Fibroblast of upper back skin (primary cell): ENCODE measurements at regions not wholly inside any gene's neighbourhood (a gene's known extent, or its start where the extent isn't known, plus 50 kb on each side); places are given as distances from the start of the nearest gene placed in this dataset.
A peak's percentile ranks its signal among the peaks of the same experiment; 100 is the strongest.

Experiments
- DNase-seq: peaks from one replicate; pipeline ENCODE4 v3.0.0-alpha.2; 2013

- DNase-seq, result no peak
Observed at GRCh38 chr19:29293292-29293691, 80.3 kb upstream of the UQCRFS1 start.

- peak; percentile 10 for DNase-seq
Observed at GRCh38 chr19:29293736-29294342, 80.9 kb upstream of the UQCRFS1 start.

GRCh38 chr19:29294343-29294811 lies 81.4 kb upstream of the UQCRFS1 start:
- DNase-seq, result peak; percentile 51

GRCh38 chr19:29295285-29295684 lies 82.3 kb upstream of the UQCRFS1 start:
- no peak for DNase-seq

- no peak for DNase-seq
Observed at GRCh38 chr19:29297381-29297780, 84.4 kb upstream of the UQCRFS1 start.

DNA sequence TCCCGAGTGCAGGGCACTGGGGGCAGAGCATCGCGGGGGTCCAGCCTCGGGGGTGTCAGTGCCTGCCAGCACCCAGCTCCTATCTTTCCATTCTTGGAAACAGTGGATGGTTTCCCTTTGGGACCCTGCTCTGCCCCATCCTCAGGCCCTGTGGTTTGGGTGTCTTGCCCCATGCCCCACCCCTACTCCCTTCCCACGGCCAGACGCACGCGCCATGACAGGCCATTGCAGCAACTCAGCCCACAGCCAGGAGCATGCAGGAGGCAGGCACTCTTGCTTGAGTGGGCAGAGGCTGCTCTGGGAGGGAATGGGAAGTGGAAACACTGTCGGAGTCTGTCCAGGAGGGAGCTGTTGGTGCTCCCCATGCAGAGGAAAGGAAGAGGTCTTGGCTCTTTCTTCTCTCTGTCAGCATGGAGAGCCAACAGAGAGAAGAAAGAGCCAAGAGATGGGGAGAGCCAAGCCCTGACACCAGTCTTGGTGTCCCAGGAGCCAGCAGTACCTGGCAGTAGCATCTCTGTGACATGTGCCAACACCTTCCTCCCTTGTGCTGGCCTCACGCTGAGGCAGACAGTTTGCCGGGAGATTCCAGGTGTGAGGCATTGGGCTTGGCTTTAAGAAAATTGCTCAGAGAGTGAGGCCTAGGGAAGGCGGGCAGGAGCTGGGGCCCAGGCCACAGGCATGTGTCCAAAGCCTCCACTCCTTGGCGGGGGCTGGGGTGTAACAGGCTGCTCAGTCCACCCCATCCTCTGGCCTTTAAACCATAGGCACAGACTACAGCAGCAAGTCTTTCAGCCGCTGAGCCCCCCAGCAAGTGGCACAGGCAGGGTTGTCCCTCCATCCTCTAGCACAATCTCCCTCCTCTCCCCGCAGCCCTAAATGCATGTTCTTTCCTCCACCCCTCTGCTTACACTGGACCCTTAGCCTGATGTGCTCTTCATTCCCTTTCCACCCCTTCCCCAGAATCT lies 86.7 kb upstream of the UQCRFS1 start:
- DNase-seq, result no peak

- DNase-seq, result no peak
Observed at GRCh38 chr19:29302002-29302928, 89.3 kb upstream of the UQCRFS1 start.

DNA sequence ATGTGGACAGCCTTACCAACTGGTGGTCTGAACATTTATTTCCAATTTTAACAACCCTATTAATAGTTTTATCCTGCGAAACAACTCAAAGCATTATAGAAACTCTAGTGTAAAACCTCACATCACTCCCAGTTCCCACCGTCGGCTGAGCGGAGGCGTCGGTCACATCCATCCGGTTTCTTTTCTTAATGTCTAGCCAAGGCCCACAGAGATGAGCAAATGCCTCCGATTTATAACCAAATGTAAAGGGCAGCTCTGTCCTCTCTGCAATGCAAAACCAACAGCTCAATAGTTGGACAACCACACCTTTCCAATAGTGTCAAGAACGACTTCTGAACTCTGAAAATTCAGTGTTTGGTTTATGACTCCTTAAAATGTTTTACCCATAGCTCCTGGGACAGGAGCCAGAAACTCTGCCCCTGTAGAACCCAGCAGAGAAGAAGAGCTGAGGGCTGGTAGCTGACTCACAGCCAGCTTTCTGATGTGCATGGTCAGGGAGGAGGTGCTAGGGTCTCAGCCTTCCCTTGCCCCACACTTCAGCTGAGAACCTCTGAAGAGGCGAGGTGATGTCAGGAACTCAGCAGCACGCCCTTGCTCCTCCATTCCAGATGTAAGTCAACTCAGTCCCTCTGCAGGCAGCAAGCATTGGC lies 90.2 kb upstream of the UQCRFS1 start:
- no peak for DNase-seq

DNA sequence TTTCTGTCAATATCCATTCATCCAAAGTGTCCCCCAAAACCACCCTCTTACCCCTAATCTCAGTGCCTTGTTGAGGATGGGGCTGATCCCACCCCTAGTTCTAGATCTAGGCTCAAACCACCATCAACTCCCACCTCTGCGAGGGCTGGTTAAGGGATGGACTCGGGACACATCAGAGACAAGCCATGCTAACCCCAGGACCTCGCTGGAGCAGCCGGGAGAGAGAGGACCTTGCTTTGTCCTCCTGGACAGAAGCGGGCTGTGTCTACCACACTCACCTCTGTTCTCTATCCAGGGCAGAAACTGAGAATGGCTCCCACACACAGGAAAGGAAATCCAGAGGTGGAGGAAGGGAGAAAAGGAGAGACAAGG lies 90.8 kb upstream of the UQCRFS1 start:
- DNase-seq, result no peak

- DNase-seq, result no peak
Observed at GRCh38 chr19:29305268-29305667, 92.3 kb upstream of the UQCRFS1 start.

DNA sequence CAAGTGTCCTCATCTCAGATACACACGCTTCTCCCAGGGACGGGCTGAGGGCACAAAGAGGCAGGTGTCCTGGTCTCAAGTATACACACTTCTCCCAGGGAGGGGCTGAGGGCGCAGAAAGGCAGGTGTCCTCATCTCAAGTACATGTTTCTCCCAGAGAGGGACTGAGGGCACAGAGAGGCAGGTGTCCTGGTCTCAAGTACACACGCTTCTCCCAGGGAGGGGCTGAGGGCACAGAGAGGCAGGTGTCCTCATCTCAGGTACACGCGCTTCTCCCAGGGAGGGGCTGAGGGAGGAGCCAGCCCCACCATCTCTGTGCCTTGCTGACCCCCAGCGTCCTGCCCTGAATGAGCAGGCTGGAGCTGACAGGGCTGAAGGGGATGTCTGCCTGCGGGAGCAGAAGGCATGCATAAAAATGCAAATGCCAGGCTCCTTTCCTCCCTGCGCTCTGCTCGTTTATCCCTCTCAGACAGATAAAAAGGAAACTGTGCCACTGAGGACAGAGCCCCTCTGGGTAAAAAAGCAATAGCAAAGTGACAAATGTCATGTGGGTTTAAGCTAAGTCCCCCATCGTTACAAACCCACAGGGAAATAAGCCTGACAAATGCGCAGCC lies 96.1 kb upstream of the UQCRFS1 start:
- no peak for DNase-seq

GRCh38 chr19:29309637-29310036 lies 96.7 kb upstream of the UQCRFS1 start:
- no peak for DNase-seq

GRCh38 chr19:29311191-29311790 lies 98.3 kb upstream of the UQCRFS1 start:
- no peak for DNase-seq

- DNase-seq, result no peak
Observed at GRCh38 chr19:29315556-29316190, 102.7 kb upstream of the UQCRFS1 start.

- DNase-seq, result no peak
Observed at GRCh38 chr19:29318581-29318980, 105.6 kb upstream of the UQCRFS1 start.

GRCh38 chr19:29320086-29320485 lies 107.1 kb upstream of the UQCRFS1 start:
- DNase-seq, result no peak

DNA sequence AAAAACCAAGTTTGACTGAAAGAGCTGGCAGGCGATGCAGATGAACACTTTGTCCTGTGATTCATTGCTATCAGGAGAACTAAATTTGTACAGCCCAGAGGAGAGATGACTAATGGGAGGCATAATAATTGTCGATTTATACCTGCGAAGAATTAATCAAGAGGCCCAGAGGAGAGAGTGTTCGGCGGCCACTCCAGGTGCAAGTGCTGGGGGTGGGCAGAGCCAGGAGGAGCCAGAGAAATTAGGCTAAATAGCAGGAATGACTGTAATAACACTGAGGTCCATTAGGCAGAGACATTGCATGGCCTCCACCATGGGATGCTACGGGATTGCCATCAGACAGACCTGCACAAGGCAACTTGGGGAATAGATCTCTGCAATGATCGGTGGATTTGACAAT lies 107.7 kb upstream of the UQCRFS1 start:
- DNase-seq, result no peak

DNA sequence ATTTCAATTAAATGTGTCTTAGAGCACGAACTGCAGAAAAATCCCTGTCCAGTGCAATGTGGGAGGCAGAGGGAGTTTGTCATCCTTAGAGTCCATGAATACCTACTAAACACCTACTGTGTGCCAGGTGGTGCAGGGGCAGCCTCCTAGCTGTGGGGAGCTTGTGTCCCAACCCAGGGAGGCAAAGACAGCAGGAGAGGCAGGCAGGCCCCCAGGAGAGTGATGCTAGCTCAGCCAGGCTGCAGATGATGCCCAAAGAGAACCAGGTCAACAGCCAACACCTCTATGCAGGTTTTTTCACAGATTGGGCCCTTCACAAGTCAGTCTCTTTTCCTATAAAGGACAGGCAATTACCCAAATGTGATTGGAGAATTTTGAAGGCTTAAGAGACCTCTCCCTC lies 108.2 kb upstream of the UQCRFS1 start:
- no peak for DNase-seq

GRCh38 chr19:29323021-29323430 lies 110.1 kb upstream of the UQCRFS1 start:
- DNase-seq, result no peak

DNA sequence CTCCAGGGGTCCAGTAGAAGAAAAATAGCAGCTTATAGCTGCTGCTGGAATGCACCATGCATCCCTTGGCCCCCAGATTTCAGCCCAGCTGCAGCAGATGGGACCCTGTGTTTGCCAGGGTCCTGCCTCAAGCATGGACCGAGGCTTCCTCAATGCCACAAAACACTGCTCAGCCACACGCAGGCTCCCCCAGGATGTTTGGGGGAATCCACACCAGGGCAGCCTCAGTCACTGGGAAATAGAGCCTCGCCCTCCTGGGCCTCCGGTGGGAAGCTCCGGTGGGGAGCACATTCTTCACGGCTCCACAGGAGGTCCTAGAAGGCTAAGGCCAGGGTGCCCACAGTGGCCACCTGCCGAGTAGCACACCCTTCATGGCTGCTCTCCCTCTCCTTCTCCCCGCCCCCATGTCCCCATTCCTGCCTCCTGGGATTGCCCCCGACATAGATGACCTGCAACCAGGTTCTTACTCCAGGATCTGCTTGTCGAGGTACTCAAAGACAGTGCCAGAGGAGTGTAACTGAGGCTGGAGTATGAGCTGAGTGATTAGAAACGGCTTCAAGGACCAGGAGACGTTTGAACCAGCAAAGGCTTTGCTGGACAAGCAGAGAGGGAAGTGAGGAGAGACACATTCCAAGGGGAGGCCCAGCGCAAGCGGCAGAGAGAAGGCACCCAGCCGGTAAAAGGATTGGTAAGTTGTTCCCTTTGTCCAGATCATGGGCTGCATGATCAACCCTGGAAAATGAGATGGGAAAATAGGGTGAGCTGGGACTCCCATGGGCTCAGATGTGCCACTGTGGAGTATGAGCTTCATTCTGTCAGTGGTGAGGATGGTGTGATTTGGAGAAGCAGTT lies 110.7 kb upstream of the UQCRFS1 start:
- DNase-seq, result no peak
